Stimulated activated CD4-positive, alpha-beta T cell treated with anti-CD3 and anti-CD28 coated beads, Interleukin-12 subunit alpha, Interleukin-12 subunit beta, amount 100 ng/mL, for 24 hours (primary cell): ENCODE measurements at regions not wholly inside any gene's neighbourhood (a gene's known extent, or its start where the extent isn't known, plus 50 kb on each side); places are given as distances from the start of the nearest gene placed in this dataset.
"Not testable (repeated sequence)": the region's sequence is repeated elsewhere in the genome, so short reads cannot be mapped to it uniquely, and the experiment has no call there.

Experiments
- DNase-seq, 2 experiments: peaks; one replicate each; pipeline ENCODE4 v3.0.0-alpha.2; 2020; ENCODE audit warnings: low read depth in 2 of 2

- no peak for DNase-seq
Measured at GRCh38 chr5:7078901-7079300, 317.0 kb upstream of the ADCY2 start.

- no peak for DNase-seq
Measured at GRCh38 chr5:7080501-7080900, 315.4 kb upstream of the ADCY2 start.

- DNase-seq, result no peak
Measured at GRCh38 chr5:7087719-7088297, 308.1 kb upstream of the ADCY2 start.

- no peak for DNase-seq
Measured at GRCh38 chr5:7088849-7089248, 307.1 kb upstream of the ADCY2 start.

- DNase-seq, result no peak
Measured at GRCh38 chr5:7094626-7095025, 301.3 kb upstream of the ADCY2 start.

- DNase-seq, result no peak
Measured at GRCh38 chr5:7096294-7096693, 299.6 kb upstream of the ADCY2 start.

- no peak for DNase-seq
Measured at GRCh38 chr5:7105358-7105757, 290.6 kb upstream of the ADCY2 start.

- no peak for DNase-seq
Measured at GRCh38 chr5:7117961-7118360, 278.0 kb upstream of the ADCY2 start.

- no peak for DNase-seq
Measured at GRCh38 chr5:7131680-7132079, 264.3 kb upstream of the ADCY2 start.

- DNase-seq, result no peak
Measured at GRCh38 chr5:7146886-7147285, 249.1 kb upstream of the ADCY2 start.

- no peak for DNase-seq
Measured at GRCh38 chr5:7157083-7157482, 238.9 kb upstream of the ADCY2 start.

- no peak for DNase-seq
Measured at GRCh38 chr5:7169240-7169878, 226.6 kb upstream of the ADCY2 start.

- DNase-seq, result not testable (repeated sequence)
Measured at GRCh38 chr5:7170785-7171184, 225.2 kb upstream of the ADCY2 start.

GRCh38 chr5:7179364-7179763 is 216.6 kb upstream of the ADCY2 start:
- no peak for DNase-seq

GRCh38 chr5:7181841-7182240 is 214.1 kb upstream of the ADCY2 start:
- no peak for DNase-seq

GRCh38 chr5:7185742-7186141 is 210.2 kb upstream of the ADCY2 start:
- no peak for DNase-seq

GRCh38 chr5:7186818-7187217 is 209.1 kb upstream of the ADCY2 start:
- DNase-seq, result no peak

GRCh38 chr5:7190712-7191250 is 205.2 kb upstream of the ADCY2 start:
- no peak for DNase-seq

GRCh38 chr5:7192016-7192415 is 203.9 kb upstream of the ADCY2 start:
- DNase-seq, result no peak

- no peak for DNase-seq
Measured at GRCh38 chr5:7202846-7203245, 193.1 kb upstream of the ADCY2 start.

GRCh38 chr5:7207979-7208378 is 188.0 kb upstream of the ADCY2 start:
- DNase-seq, result no peak

- DNase-seq, result no peak
Measured at GRCh38 chr5:7208938-7209337, 187.0 kb upstream of the ADCY2 start.

GRCh38 chr5:7209658-7210057 is 186.3 kb upstream of the ADCY2 start:
- DNase-seq, result no peak

- no peak for DNase-seq
Measured at GRCh38 chr5:7210549-7210948, 185.4 kb upstream of the ADCY2 start.
